Activated CD8-positive, alpha-beta memory T cell treated with anti-CD3 and anti-CD28 coated beads, Interleukin-2, amount 50 U/mL, for 1 hour (primary cell): ENCODE measurements at regions not wholly inside any gene's neighbourhood (a gene's known extent, or its start where the extent isn't known, plus 50 kb on each side); places are given as distances from the start of the nearest gene placed in this dataset.

Source experiments
- DNase-seq: peaks from one replicate; pipeline ENCODE4 v3.0.0-alpha.2; 2020; ENCODE audit errors: extremely low read depth

- DNase-seq: no peak
Measured at GRCh38 chr22:49213731-49214352, 613.8 kb downstream of the BRD1 start.

- no peak for DNase-seq
Measured at GRCh38 chr22:49212466-49212865, 615.2 kb downstream of the BRD1 start.

- no peak for DNase-seq
Measured at GRCh38 chr22:49212002-49212401, 615.7 kb downstream of the BRD1 start.

GRCh38 chr22:49211176-49211575 lies 616.5 kb downstream of the BRD1 start:
- DNase-seq: no peak

- DNase-seq: no peak
Measured at GRCh38 chr22:49210606-49211005, 617.1 kb downstream of the BRD1 start.

GRCh38 chr22:49209452-49210195 lies 618.0 kb downstream of the BRD1 start:
- DNase-seq: no peak

GRCh38 chr22:49208768-49209252 lies 618.9 kb downstream of the BRD1 start:
- DNase-seq: no peak

- DNase-seq: no peak
Measured at GRCh38 chr22:49208004-49208402, 619.7 kb downstream of the BRD1 start.

- no peak for DNase-seq
Measured at GRCh38 chr22:49207008-49208003, 620.4 kb downstream of the BRD1 start.

- DNase-seq: no peak
Measured at GRCh38 chr22:49206281-49206680, 621.4 kb downstream of the BRD1 start.

GRCh38 chr22:49205483-49205800 lies 622.2 kb downstream of the BRD1 start:
- DNase-seq: no peak

- DNase-seq: no peak
Measured at GRCh38 chr22:49204599-49205482, 622.8 kb downstream of the BRD1 start.

- DNase-seq: no peak
Measured at GRCh38 chr22:49203859-49204598, 623.6 kb downstream of the BRD1 start.

GRCh38 chr22:49203091-49203858 lies 624.4 kb downstream of the BRD1 start:
- no peak for DNase-seq

GRCh38 chr22:49202226-49202625 lies 625.4 kb downstream of the BRD1 start:
- DNase-seq: no peak

GRCh38 chr22:49201046-49201970 lies 626.4 kb downstream of the BRD1 start:
- DNase-seq: no peak

- no peak for DNase-seq
Measured at GRCh38 chr22:49199224-49199623, 628.4 kb downstream of the BRD1 start.

- no peak for DNase-seq
Measured at GRCh38 chr22:49198705-49199084, 629.0 kb downstream of the BRD1 start.
